ENCODE measurements at regions not wholly inside any gene's neighbourhood (a gene's known extent, or its start where the extent isn't known, plus 50 kb on each side); places are given as distances from the start of the nearest gene placed in this dataset.
"Not testable (repeated sequence)": the region's sequence is repeated elsewhere in the genome, so short reads cannot be mapped to it uniquely, and the experiment has no call there.

DNA sequence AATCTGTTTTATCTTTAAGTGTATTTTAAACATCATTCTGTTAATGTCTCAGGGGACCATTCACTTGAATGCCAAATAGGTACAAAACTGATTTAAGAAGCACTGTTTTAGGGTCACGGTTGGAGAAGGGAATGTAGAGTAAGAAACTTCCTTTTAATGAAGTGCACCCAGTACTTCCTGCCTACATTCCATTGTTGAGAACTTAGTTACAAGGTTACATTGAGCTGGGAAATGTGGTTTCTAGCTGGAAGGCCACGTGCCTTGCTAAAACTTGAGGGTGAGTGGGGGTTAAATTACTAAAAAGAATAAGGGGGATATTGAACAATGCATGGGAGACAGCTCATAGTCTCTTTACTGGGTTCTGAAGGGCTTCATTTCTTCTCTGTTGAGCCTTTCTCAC is 78.3 kb upstream of the TBC1D5 start:
- no peak overlapping the region for H3K4me3 ChIP-seq (replicated peaks; ENCODE audit: low read depth, low read length)
- TF ChIP-seq, protein P1, sequence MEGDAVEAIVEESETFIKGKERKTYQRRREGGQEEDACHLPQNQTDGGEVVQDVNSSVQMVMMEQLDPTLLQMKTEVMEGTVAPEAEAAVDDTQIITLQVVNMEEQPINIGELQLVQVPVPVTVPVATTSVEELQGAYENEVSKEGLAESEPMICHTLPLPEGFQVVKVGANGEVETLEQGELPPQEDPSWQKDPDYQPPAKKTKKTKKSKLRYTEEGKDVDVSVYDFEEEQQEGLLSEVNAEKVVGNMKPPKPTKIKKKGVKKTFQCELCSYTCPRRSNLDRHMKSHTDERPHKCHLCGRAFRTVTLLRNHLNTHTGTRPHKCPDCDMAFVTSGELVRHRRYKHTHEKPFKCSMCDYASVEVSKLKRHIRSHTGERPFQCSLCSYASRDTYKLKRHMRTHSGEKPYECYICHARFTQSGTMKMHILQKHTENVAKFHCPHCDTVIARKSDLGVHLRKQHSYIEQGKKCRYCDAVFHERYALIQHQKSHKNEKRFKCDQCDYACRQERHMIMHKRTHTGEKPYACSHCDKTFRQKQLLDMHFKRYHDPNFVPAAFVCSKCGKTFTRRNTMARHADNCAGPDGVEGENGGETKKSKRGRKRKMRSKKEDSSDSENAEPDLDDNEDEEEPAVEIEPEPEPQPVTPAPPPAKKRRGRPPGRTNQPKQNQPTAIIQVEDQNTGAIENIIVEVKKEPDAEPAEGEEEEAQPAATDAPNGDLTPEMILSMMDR (IDR thresholded peaks at IDR 0.05; ENCODE audit: low read depth, low read length, missing control alignments) = no peak
- DNase-seq (ENCODE audit: extremely low read depth, low read depth) = no peak

- no peak for DNase-seq (ENCODE audit: extremely low read depth, low read depth)
- TF ChIP-seq, protein P1 (IDR thresholded peaks at IDR 0.05; ENCODE audit: low read depth, low read length, missing control alignments) = no peak
Observed at GRCh38 chr3:17820275-17820674, 77.8 kb upstream of the TBC1D5 start.

DNA sequence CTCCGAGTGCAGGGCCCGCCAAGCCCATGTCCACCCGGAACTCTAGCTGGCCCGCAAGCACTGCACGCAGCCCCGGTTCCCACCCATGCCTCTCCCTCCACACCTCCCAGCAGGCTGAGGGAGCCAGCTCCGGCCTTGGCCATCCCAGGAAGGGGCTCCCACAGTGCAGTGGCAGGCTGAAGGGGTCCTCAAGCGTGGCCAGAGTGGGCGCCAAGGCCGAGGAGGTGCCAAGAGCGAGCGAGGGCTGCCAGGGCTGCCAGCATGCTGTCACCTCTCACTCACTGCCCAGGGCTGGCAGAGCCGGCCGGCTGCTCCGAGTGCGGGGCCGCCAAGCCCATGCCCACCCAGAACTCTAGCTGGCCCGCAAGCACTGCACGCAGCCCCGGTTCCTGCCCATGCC is 75.5 kb upstream of the TBC1D5 start:
- not testable (repeated sequence) for H3K4me3 ChIP-seq (replicated peaks; ENCODE audit: low read depth, low read length); DNase-seq (ENCODE audit: extremely low read depth, low read depth)

More at GRCh38 chr3:17820275-17820674, 77.8 kb upstream of the TBC1D5 start:
- no peak overlapping the region for H3K4me3 ChIP-seq (replicated peaks; ENCODE audit: low read depth, low read length)

DNA sequence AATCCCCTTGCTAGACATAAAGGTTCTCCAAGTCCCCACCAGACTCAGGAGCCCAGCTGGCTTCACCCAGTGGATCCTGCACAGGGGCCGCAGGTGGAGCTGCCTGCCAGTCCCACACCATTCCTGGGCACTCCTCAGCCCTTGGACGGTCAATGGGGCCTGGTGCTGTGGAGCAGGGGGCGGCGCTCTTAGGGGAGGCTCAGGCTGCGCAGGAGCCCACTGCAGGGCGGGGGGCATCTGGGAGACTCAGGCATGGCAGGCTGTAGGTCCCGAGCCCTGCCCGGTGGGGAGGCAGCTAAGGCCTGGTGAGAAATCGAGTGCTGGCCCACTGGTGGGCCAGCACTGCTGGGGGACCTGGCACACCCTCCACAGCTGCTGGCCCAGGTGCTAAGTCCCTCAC is 75.1 kb upstream of the TBC1D5 start:
- TF ChIP-seq, protein P1 (IDR thresholded peaks at IDR 0.05; ENCODE audit: low read depth, low read length, missing control alignments) = no peak
- no peak overlapping the region for H3K4me3 ChIP-seq (replicated peaks; ENCODE audit: low read depth, low read length)
- DNase-seq (ENCODE audit: extremely low read depth, low read depth) = no peak

- H3K4me3 ChIP-seq (replicated peaks; ENCODE audit: low read depth, low read length); DNase-seq (ENCODE audit: extremely low read depth, low read depth): not testable (repeated sequence)
Observed at GRCh38 chr3:17816839-17817238, 74.4 kb upstream of the TBC1D5 start.

- DNase-seq (ENCODE audit: extremely low read depth, low read depth); H3K4me3 ChIP-seq (replicated peaks; ENCODE audit: low read depth, low read length): not testable (repeated sequence)
Observed at GRCh38 chr3:17812328-17812727, 69.9 kb upstream of the TBC1D5 start.

GRCh38 chr3:17811646-17812045 is 69.2 kb upstream of the TBC1D5 start:
- no peak for DNase-seq (ENCODE audit: extremely low read depth, low read depth)
- TF ChIP-seq, protein P1 (IDR thresholded peaks at IDR 0.05; ENCODE audit: low read depth, low read length, missing control alignments) = no peak
- H3K4me3 ChIP-seq (replicated peaks; ENCODE audit: low read depth, low read length) = no peak overlapping the region

GRCh38 chr3:17810759-17811158 is 68.3 kb upstream of the TBC1D5 start:
- DNase-seq (ENCODE audit: extremely low read depth, low read depth) = no peak
- no peak overlapping the region for H3K4me3 ChIP-seq (replicated peaks; ENCODE audit: low read depth, low read length)
- TF ChIP-seq, protein P1 (IDR thresholded peaks at IDR 0.05; ENCODE audit: low read depth, low read length, missing control alignments) = peak; percentile 13

DNA sequence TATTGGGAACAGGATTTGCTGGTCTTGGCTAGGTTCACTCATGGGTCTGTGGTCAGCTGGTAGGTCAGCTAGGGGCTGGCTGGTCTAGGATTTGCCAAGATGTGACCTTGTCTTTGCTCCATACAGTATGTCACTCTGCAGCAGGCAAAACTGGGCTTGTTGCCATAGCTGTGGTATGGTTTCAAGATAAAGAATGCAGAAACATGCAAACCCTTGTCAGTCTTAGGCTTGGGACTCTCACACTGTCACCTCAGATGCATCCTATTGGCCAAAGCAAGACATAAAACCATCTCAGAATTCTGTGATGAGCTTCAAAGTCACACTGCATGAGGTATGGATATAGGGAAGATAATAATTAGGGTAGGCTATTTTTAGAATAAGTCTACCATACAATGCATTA is 66.6 kb upstream of the TBC1D5 start:
- TF ChIP-seq, protein P1 (IDR thresholded peaks at IDR 0.05; ENCODE audit: low read depth, low read length, missing control alignments) = no peak
- no peak for DNase-seq (ENCODE audit: extremely low read depth, low read depth)
- no peak overlapping the region for H3K4me3 ChIP-seq (replicated peaks; ENCODE audit: low read depth, low read length)
